ENCODE measurements at regions not wholly inside any gene's neighbourhood (a gene's known extent, or its start where the extent isn't known, plus 50 kb on each side); places are given as distances from the start of the nearest gene placed in this dataset.

DNA sequence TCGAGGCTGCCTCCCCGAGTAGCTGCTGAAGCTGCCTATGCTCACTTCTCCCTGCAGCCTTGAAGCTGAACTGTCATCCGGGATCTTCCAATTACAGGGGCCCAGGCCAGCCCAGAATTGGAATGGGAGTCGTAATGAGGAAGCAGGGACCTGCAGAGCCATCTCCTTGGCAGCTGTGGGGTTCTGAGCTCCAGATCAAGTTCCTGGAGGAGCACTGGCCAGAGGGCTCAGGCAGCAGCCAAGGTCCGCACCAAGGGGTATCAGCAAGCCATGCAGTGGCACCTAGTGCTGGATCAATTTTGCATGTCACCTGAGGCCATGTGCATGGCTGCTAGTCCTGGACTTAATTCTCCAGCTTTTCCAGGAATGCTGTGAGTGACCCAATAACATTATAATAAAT is 163.2 kb upstream of the TSHZ2 start:
- TF ChIP-seq POLR2AphosphoS5 (IDR thresholded peaks at IDR 0.05) = no peak
- TF ChIP-seq, protein P1, sequence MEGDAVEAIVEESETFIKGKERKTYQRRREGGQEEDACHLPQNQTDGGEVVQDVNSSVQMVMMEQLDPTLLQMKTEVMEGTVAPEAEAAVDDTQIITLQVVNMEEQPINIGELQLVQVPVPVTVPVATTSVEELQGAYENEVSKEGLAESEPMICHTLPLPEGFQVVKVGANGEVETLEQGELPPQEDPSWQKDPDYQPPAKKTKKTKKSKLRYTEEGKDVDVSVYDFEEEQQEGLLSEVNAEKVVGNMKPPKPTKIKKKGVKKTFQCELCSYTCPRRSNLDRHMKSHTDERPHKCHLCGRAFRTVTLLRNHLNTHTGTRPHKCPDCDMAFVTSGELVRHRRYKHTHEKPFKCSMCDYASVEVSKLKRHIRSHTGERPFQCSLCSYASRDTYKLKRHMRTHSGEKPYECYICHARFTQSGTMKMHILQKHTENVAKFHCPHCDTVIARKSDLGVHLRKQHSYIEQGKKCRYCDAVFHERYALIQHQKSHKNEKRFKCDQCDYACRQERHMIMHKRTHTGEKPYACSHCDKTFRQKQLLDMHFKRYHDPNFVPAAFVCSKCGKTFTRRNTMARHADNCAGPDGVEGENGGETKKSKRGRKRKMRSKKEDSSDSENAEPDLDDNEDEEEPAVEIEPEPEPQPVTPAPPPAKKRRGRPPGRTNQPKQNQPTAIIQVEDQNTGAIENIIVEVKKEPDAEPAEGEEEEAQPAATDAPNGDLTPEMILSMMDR (IDR thresholded peaks at IDR 0.05) = no peak
- TF ChIP-seq POLR2A (IDR thresholded peaks at IDR 0.05) = no peak
- no peak for TF ChIP-seq EP300 (IDR thresholded peaks at IDR 0.05)
